ENCODE measurements at regions not wholly inside any gene's neighbourhood (a gene's known extent, or its start where the extent isn't known, plus 50 kb on each side); places are given as distances from the start of the nearest gene placed in this dataset.

GRCh38 chr5:5799826-5800225 lies 377.3 kb downstream of the ICE1 start:
- H3K4me3 ChIP-seq, result no peak overlapping the region
- intact Hi-C loops (cut with DNase I; ENCODE audit: low total_unique reads), result no loop called here
- H3K9me3 ChIP-seq, result no peaks in the 10 kb centered on the region
- no peaks in the 10 kb centered on the region for H3K36me3 ChIP-seq
- no peak overlapping the region for H3K27ac ChIP-seq
- DNase-seq (ENCODE audit: low spot score in 2 of 2), result no peak
- TF ChIP-seq CTCF (IDR thresholded peaks at IDR 0.05), result no peak
- TF ChIP-seq POLR2A (IDR thresholded peaks at IDR 0.05), result no peak
- TF ChIP-seq POLR2AphosphoS5 (IDR thresholded peaks at IDR 0.05), result no peak
- H3K27me3 ChIP-seq, result no peaks in the 10 kb centered on the region
- H3K4me1 ChIP-seq, result no peaks in the 10 kb centered on the region

GRCh38 chr5:5799229-5799628 lies 376.8 kb downstream of the ICE1 start:
- TF ChIP-seq POLR2AphosphoS5 (IDR thresholded peaks at IDR 0.05) (no peak), CTCF (IDR thresholded peaks at IDR 0.05) (no peak), POLR2A (IDR thresholded peaks at IDR 0.05) (no peak)
- no peaks in the 10 kb centered on the region for H3K36me3 ChIP-seq
- intact Hi-C loops (cut with DNase I; ENCODE audit: low total_unique reads), result no loop called here
- no peaks in the 10 kb centered on the region for H3K9me3 ChIP-seq
- no peak for DNase-seq (ENCODE audit: low spot score in 2 of 2)
- no peaks in the 10 kb centered on the region for H3K4me1 ChIP-seq
- no peak overlapping the region for H3K27ac ChIP-seq
- H3K4me3 ChIP-seq, result no peak overlapping the region
- H3K27me3 ChIP-seq, result no peaks in the 10 kb centered on the region

GRCh38 chr5:5798462-5798861 lies 376.0 kb downstream of the ICE1 start:
- TF ChIP-seq POLR2A (IDR thresholded peaks at IDR 0.05), result no peak
- no peak for TF ChIP-seq POLR2AphosphoS5 (IDR thresholded peaks at IDR 0.05)
- TF ChIP-seq CTCF (IDR thresholded peaks at IDR 0.05), result no peak
- no peaks in the 10 kb centered on the region for H3K27me3 ChIP-seq
- H3K4me3 ChIP-seq, result no peak overlapping the region
- intact Hi-C loops (cut with DNase I; ENCODE audit: low total_unique reads), result no loop called here
- DNase-seq (ENCODE audit: low spot score in 2 of 2), result no peak
- H3K27ac ChIP-seq, result no peak overlapping the region
- H3K4me1 ChIP-seq, result no peaks in the 10 kb centered on the region
- H3K36me3 ChIP-seq, result no peaks in the 10 kb centered on the region
- H3K9me3 ChIP-seq, result no peaks in the 10 kb centered on the region

- H3K27ac ChIP-seq, result no peak overlapping the region
- no peak for DNase-seq (ENCODE audit: low spot score in 2 of 2)
- intact Hi-C loops (cut with DNase I; ENCODE audit: low total_unique reads), result no loop called here
Measured at GRCh38 chr5:5798041-5798440, 375.6 kb downstream of the ICE1 start.

More at GRCh38 chr5:5798041-5798440, 375.6 kb downstream of the ICE1 start:
- no peak for TF ChIP-seq CTCF (IDR thresholded peaks at IDR 0.05)
- TF ChIP-seq POLR2A (IDR thresholded peaks at IDR 0.05), result no peak
- no peak for TF ChIP-seq POLR2AphosphoS5 (IDR thresholded peaks at IDR 0.05)
- Histone ChIP-seq H3K4me3 (no peak overlapping the region), H3K27me3 (no peaks in the 10 kb centered on the region), H3K36me3 (no peaks in the 10 kb centered on the region), H3K9me3 (no peaks in the 10 kb centered on the region), H3K4me1 (no peaks in the 10 kb centered on the region)

All from breast epithelium (tissue), 4 donors.